ENCODE measurements at regions not wholly inside any gene's neighbourhood (a gene's known extent, or its start where the extent isn't known, plus 50 kb on each side); places are given as distances from the start of the nearest gene placed in this dataset.

- DNase-seq (ENCODE audit: low read depth) = no peak
- no peak for TF ChIP-seq CTCF (IDR thresholded peaks at IDR 0.05; ENCODE audit: low read depth, low read length, missing control alignments)
- H3K4me3 ChIP-seq (ENCODE audit: low read depth, low read length) = no peak overlapping the region
Measured at GRCh38 chr6:115220551-115221159, 840.0 kb downstream of the FRK start.

DNA sequence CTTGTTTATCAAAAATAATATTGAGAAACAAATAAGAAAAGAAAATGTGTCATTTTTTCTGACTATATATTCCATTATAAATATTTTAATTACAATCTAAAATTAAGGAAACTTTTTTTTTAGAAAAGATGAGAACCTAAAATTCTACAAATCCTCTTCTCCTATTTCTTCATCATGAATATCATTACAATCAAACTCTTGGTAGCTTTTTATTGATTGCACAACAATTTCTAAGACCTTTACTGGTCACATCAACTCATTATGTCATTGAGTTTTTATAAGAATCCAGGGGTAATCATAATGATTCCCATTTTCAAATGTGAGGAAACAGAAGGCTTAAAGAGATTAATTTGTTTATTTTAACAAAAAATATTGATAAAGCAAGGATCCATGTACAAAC is 841.0 kb downstream of the FRK start:
- no peak overlapping the region for H3K4me3 ChIP-seq (ENCODE audit: low read depth, low read length)
- TF ChIP-seq CTCF (IDR thresholded peaks at IDR 0.05; ENCODE audit: low read depth, low read length, missing control alignments) = no peak
- no peak for DNase-seq (ENCODE audit: low read depth)

- no peak overlapping the region for H3K4me3 ChIP-seq (ENCODE audit: low read depth, low read length)
- no peak for DNase-seq (ENCODE audit: low read depth)
- no peak for TF ChIP-seq CTCF (IDR thresholded peaks at IDR 0.05; ENCODE audit: low read depth, low read length, missing control alignments)
Measured at GRCh38 chr6:115216835-115217234, 843.9 kb downstream of the FRK start.

DNA sequence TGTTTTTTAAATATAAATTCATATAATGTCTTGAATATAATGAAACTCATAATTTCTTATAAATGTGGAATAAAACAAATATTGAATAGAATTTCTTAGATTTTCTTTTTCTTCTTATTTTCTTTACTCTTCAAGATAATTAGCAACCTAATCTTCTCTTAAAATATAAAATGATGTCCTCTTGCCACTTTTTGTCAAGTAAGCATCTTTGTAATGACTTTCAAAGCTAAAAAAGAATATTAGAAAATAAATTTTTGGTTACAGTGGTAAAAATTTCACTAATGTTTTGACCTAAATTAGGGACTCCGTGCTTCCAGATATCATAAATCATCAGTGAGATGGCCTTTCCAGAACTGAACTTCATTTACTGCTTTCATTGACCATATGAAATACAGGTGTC is 846.4 kb downstream of the FRK start:
- no peak for DNase-seq (ENCODE audit: low read depth)
- TF ChIP-seq CTCF (IDR thresholded peaks at IDR 0.05; ENCODE audit: low read depth, low read length, missing control alignments) = no peak
- H3K4me3 ChIP-seq (ENCODE audit: low read depth, low read length) = no peak overlapping the region

- DNase-seq (ENCODE audit: low read depth) = no peak
- TF ChIP-seq CTCF (IDR thresholded peaks at IDR 0.05; ENCODE audit: low read depth, low read length, missing control alignments) = no peak
- H3K4me3 ChIP-seq (ENCODE audit: low read depth, low read length) = no peak overlapping the region
Measured at GRCh38 chr6:115203381-115203780, 857.3 kb downstream of the FRK start.

DNA sequence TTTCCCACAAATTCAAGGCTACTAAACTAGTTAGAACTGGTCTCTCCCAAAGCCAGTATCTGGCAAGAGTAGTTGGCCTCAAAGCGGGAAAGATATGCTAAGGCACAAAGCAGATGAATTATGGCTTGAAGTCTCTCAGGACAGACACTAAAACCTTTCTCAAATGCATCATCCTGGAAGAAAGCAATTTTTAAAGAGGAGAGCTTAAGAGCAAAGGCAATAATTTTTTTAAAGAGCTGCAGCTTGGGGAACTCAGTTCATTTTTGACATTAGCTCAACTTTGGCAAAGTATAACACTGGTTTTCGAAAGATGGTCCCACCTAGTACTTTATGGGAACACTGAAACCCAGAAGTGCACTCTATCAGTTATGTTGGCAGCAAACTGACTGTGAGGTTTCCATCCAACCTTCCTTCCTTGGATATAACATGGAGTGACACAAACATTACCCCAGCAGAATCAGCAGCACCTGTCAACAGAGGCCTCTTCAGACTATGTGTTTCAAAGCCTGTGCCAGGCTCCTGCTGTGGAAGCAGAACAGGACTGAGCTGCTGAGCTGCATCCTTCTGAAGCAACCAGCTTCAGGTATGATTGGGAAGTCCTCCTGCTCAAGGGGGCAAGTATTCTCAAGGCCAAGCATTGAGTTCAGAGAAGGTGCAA is 852.3 kb upstream of the HS3ST5 start:
- TF ChIP-seq CTCF (IDR thresholded peaks at IDR 0.05; ENCODE audit: low read depth, low read length, missing control alignments) = no peak
- DNase-seq (ENCODE audit: low read depth) = no peak
- H3K4me3 ChIP-seq (ENCODE audit: low read depth, low read length) = no peak overlapping the region

DNA sequence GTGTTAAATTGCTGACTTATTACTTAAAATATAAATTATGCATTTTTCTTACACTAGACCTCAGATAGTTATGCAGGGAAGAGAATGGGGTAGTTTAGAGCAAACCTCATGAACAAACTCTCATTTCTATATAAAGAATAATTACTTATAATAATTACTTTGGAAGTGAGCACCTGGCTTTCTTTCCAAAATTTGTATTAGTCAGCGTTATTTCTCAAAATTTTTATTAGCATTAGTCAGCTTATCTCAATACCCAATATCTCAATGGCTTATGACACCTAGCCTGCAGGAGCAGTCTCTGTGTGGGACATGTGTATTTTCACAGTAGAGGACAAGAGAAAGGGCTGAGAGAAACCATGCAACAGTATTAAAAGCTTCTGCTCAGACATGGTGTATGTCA is 849.2 kb upstream of the HS3ST5 start:
- no peak for DNase-seq (ENCODE audit: low read depth)
- no peak for TF ChIP-seq CTCF (IDR thresholded peaks at IDR 0.05; ENCODE audit: low read depth, low read length, missing control alignments)
- no peak overlapping the region for H3K4me3 ChIP-seq (ENCODE audit: low read depth, low read length)
